K562 (cell line): ENCODE measurements at regions not wholly inside any gene's neighbourhood (a gene's known extent, or its start where the extent isn't known, plus 50 kb on each side); places are given as distances from the start of the nearest gene placed in this dataset.

Experiments
- ATAC-seq: fragments of 200-7000 bp; cut with Tn5 transposase; 3 replicates; pipeline ENCODE4 v1.9.1; 2020; ENCODE audit warnings: moderate library complexity
- BruUV-seq: library from RNA; stranded (reverse); fragments of 400-500 nt; replicated peaks from 2 replicates; lab custom pipeline; 2021; lab: Mats Ljungman, UMichigan
- CTCF ChIA-PET: fragments of 300-600 bp; formaldehyde crosslinking; extraction: SDS; loops from one replicate; lab custom pipeline; 2021; ENCODE audit warnings: low intra/inter-chr PET ratio; lab: Yijun Ruan, JAX
- POLR2A ChIA-PET: fragments of 300-600, 350-650 bp; sonication (Branson Sonifier 250); formaldehyde crosslinking; extraction: SDS; loops from one replicate; lab custom pipeline; 2021; ENCODE audit warnings: antibody characterized with exemption, inconsistent platforms; lab: Yijun Ruan, JAX
- DNase-seq, 4 experiments: peaks; one replicate each; pipeline versions ENCODE4 v3.0.0 to v3.0.0-alpha.2; 2011 to 2018; ENCODE audit warnings: low spot score in 3 of 4, mixed read lengths in 3 of 4; ENCODE audit errors: extremely low read depth in 1 of 4
- FAIRE-seq: peaks from 2 replicates; lab custom pipeline; 2011; peaks lifted over from hg19 to GRCh38; lab: Jason Lieb, UNC
- H2AFZ ChIP-seq: 2 replicates; pipeline ENCODE4 v1.6.0; 2011; ENCODE audit warnings: low read depth, low read length, control low read depth, inconsistent platforms
- H3K27ac ChIP-seq: fragments of 200-600 bp; 3 replicates; pipeline ENCODE4 v1.8.0; 2011; ENCODE audit warnings: low read depth, mild to moderate bottlenecking, control low read depth, inconsistent platforms, low read length, moderate library complexity, mixed read lengths; ENCODE audit errors: extremely low read depth
- H3K27me3 ChIP-seq, 2 experiments: fragments of 300-600 bp in 1 of 2; 2 replicates in 1 of 2; 3 replicates in 1 of 2; pipeline versions ENCODE4 v1.6.0 to v1.8.0; 2011; ENCODE audit warnings: inconsistent platforms in 2 of 2, low read length in 2 of 2, mild to moderate bottlenecking in 1 of 2, mixed read lengths in 1 of 2, moderate library complexity in 1 of 2; ENCODE audit not compliant: control insufficient read depth in 2 of 2, insufficient read depth in 2 of 2
- H3K36me3 ChIP-seq: fragments of 300-600 bp; 3 replicates; pipeline ENCODE4 v1.8.0; 2011; ENCODE audit warnings: mild to moderate bottlenecking, low read length, inconsistent platforms; ENCODE audit not compliant: control insufficient read depth, insufficient read depth
- H3K4me1 ChIP-seq, 2 experiments: fragments of 200-600 bp in 1 of 2; replicated peaks in 1 of 2; 2 replicates in 1 of 2; 3 replicates in 1 of 2; pipeline versions ENCODE4 v1.5.1 to v1.8.0; 2011; ENCODE audit warnings: inconsistent platforms in 2 of 2, low read length in 2 of 2, mild to moderate bottlenecking in 1 of 2, mixed read lengths in 1 of 2, moderate library complexity in 1 of 2; ENCODE audit not compliant: control insufficient read depth in 2 of 2, insufficient read depth in 2 of 2
- H3K4me2 ChIP-seq: 2 replicates; pipeline ENCODE4 v1.6.1; 2011; ENCODE audit warnings: low read length, control low read depth, inconsistent platforms, mixed read lengths; ENCODE audit not compliant: insufficient read depth
- H3K4me3 ChIP-seq: fragments of 200-600 bp; sonication (generic), shearing (Covaris generic); 2 replicates; pipeline ENCODE4 v1.5.1; 2016; ENCODE audit warnings: control low read depth, inconsistent platforms
- H3K79me2 ChIP-seq: fragments of 200-600 bp; 3 replicates; pipeline ENCODE4 v1.8.0; 2011; ENCODE audit warnings: low read length, inconsistent platforms; ENCODE audit not compliant: control insufficient read depth, insufficient read depth
- H3K9ac ChIP-seq, 2 experiments: 2 replicates each; pipeline versions ENCODE4 v1.6.0 to v1.6.1; 2011; ENCODE audit warnings: low read depth in 2 of 2, low read length in 2 of 2, control low read depth in 1 of 2, inconsistent platforms in 1 of 2, mild to moderate bottlenecking in 1 of 2, mixed read lengths in 1 of 2; ENCODE audit not compliant: insufficient read depth in 1 of 2
- H3K9me1 ChIP-seq: one replicate; pipeline ENCODE4 v1.6.0; 2011; ENCODE audit warnings: inconsistent platforms, mild to moderate bottlenecking, low read length, moderate library complexity; ENCODE audit not compliant: control insufficient read depth, insufficient read depth
- H3K9me3 ChIP-seq: replicated peaks from 2 replicates; pipeline ENCODE4 v1.5.1; 2011; ENCODE audit warnings: low read depth, low read length, inconsistent platforms; ENCODE audit not compliant: control insufficient read depth, insufficient read depth
- H4K20me1 ChIP-seq: replicated peaks from 2 replicates; pipeline ENCODE4 v1.6.1; 2011; ENCODE audit warnings: low read length, inconsistent platforms, mixed read lengths; ENCODE audit not compliant: control insufficient read depth, insufficient read depth
- ESRRA ChIP-seq: fragments of 450-650 bp; IDR thresholded peaks from 2 replicates; pipeline ENCODE4 v1.6.1; 2014; ENCODE audit warnings: low read depth, mild to moderate bottlenecking, moderate library complexity, borderline replicate concordance
- HEY1 ChIP-seq: fragments of 250-450 bp; sonication (Bioruptor Pico); IDR thresholded peaks from 2 replicates; pipeline ENCODE4 v1.5.0; 2020; ENCODE audit warnings: mild to moderate bottlenecking, moderate library complexity, borderline replicate concordance
- MAFK ChIP-seq: IDR thresholded peaks from 2 replicates; pipeline ENCODE4 v1.6.1; 2011; ENCODE audit warnings: low read length, improper control_type of control experiment
- NFE2 ChIP-seq: IDR thresholded peaks from 2 replicates; pipeline ENCODE4 v1.6.1; 2014; ENCODE audit warnings: antibody characterized with exemption, low read depth
- SMAD3 ChIP-seq: fragments of 450-650 bp; formaldehyde crosslinking; conservative IDR thresholded peaks from 2 replicates; pipeline ENCODE4 v1.4.0; 2020; ENCODE audit warnings: mild to moderate bottlenecking
- TEAD2 ChIP-seq: fragments of 450-650 bp; IDR thresholded peaks from 2 replicates; pipeline ENCODE4 v1.6.1; 2016; ENCODE audit warnings: missing genetic modification characterization, control low read depth, missing compliant biosample characterization
- ZFP1 ChIP-seq: fragments of 450-650 bp; formaldehyde crosslinking; IDR thresholded peaks from 2 replicates; pipeline ENCODE4 v1.4.0; 2020; ENCODE audit warnings: mild to moderate bottlenecking, mixed read lengths
- ZNF224 ChIP-seq: sonication (generic); formaldehyde crosslinking; IDR thresholded peaks from 2 replicates; pipeline ENCODE4 v1.8.0; 2022; ENCODE audit warnings: mild to moderate bottlenecking, missing genetic modification reagents
- WGBS: fragments of 100-300 bp; shearing (Covaris generic); methylation state at CpG from one replicate; pipeline ENCODE4 v1.1.6; 2016; ENCODE audit warnings: low coverage, mixed read lengths; ENCODE audit not compliant: insufficient coverage; ENCODE audit errors: missing lambda C conversion rate; 5-methylcytosine and 5-hydroxymethylcytosine counted together
- in situ Hi-C: fragments of 300-500 bp; cut with MboI; formaldehyde crosslinking; loops from 4 replicates; pipeline ENCODE4 v1.15.0; 2018; ENCODE audit warnings: inconsistent platforms, mixed read lengths
- intact Hi-C: fragments of 100-400 bp; cut with micrococcal nuclease; formaldehyde crosslinking; loops from 2 replicates; pipeline ENCODE4 v1.14.2; 2022
- TF ChIP-seq, protein P1 (sequence below): sonication (generic); formaldehyde crosslinking; IDR thresholded peaks from 2 replicates; pipeline ENCODE4 v1.8.0; 2022; ENCODE audit warnings: mild to moderate bottlenecking, missing genetic modification reagents
- TF ChIP-seq, protein P2 (sequence below): fragments of 450-650 bp; IDR thresholded peaks from 2 replicates; pipeline ENCODE4 v1.6.1; 2018; ENCODE audit warnings: mild to moderate bottlenecking, low read depth; ENCODE audit not compliant: partially characterized antibody

DNA sequence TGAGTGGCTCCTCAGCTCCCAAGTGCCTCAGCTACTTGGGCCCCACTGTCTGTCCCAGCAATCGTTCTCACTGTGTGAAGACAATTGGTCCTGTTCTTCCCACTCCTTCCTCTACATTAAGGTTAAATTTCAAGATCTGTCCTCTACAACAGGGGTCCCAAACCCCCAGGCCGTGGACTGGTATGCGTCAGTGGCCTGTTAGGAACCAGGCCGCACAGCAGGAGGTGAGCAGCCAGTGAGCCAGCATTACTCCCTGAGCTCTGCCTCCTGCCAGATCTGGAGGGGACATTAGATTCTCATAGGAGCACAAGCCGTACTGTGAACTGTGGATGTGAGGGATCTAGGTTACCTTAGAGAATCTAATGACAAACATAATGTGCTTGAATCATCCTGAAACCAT lies 376.9 kb upstream of the FZD8 start (continued):
- TF ChIP-seq, protein P1, sequence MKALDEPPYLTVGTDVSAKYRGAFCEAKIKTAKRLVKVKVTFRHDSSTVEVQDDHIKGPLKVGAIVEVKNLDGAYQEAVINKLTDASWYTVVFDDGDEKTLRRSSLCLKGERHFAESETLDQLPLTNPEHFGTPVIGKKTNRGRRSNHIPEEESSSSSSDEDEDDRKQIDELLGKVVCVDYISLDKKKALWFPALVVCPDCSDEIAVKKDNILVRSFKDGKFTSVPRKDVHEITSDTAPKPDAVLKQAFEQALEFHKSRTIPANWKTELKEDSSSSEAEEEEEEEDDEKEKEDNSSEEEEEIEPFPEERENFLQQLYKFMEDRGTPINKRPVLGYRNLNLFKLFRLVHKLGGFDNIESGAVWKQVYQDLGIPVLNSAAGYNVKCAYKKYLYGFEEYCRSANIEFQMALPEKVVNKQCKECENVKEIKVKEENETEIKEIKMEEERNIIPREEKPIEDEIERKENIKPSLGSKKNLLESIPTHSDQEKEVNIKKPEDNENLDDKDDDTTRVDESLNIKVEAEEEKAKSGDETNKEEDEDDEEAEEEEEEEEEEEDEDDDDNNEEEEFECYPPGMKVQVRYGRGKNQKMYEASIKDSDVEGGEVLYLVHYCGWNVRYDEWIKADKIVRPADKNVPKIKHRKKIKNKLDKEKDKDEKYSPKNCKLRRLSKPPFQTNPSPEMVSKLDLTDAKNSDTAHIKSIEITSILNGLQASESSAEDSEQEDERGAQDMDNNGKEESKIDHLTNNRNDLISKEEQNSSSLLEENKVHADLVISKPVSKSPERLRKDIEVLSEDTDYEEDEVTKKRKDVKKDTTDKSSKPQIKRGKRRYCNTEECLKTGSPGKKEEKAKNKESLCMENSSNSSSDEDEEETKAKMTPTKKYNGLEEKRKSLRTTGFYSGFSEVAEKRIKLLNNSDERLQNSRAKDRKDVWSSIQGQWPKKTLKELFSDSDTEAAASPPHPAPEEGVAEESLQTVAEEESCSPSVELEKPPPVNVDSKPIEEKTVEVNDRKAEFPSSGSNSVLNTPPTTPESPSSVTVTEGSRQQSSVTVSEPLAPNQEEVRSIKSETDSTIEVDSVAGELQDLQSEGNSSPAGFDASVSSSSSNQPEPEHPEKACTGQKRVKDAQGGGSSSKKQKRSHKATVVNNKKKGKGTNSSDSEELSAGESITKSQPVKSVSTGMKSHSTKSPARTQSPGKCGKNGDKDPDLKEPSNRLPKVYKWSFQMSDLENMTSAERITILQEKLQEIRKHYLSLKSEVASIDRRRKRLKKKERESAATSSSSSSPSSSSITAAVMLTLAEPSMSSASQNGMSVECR (CRISPR knock-in tag): no peak
- TF ChIP-seq SMAD3 (CRISPR knock-in tag) (no peak), ZFP1 (CRISPR knock-in tag) (no peak), ESRRA (no peak), TEAD2 (tag) (no peak), MAFK (no peak), HEY1 (CRISPR knock-in tag) (no peak)

DNA sequence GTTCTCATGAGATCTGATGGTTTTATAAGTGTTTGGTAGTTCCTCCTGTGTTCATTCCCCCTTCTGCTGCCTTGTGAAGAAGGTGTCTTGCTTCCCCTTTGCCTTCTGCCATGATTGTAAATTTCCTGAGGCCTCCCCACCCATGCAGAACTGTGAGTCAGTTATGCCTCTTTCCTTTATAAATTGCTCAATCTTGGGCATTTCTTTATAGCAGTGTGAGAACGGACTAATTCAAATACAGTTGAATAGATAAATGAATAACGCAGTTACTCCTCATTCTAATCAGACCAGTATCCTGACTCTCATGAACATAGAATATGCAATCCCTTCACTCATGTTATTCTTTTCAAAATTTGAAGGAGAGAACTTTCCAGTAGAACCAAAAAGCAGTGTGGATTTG lies 375.0 kb upstream of the FZD8 start:
- no peak for DNase-seq
- CTCF ChIA-PET: no interaction called here
- H3K36me3 ChIP-seq: no peaks in the 10 kb centered on the region
- 0% methylated on average over 2 of the region's 2 CpGs for WGBS
- no peak overlapping the region for H3K4me3 ChIP-seq
- no peaks in the 10 kb centered on the region for H4K20me1 ChIP-seq
- no peak for ATAC-seq
- no TSS peak for BruUV-seq
- POLR2A ChIA-PET: no interaction called here
- in situ Hi-C loops (no loop called here), intact Hi-C loops (no loop called here)
- H3K79me2 ChIP-seq: no peaks in the 10 kb centered on the region
- H2AFZ ChIP-seq: no peak overlapping the region
- no peak for FAIRE-seq
- no peak overlapping the region for H3K27ac ChIP-seq
- H3K4me2 ChIP-seq: no peak overlapping the region
- H3K9me3 ChIP-seq: no peaks in the 10 kb centered on the region
- no peak overlapping the region for H3K9ac ChIP-seq
- no peaks in the 10 kb centered on the region for H3K9me1 ChIP-seq
- H3K27me3 ChIP-seq: no peaks in the 10 kb centered on the region
- no peaks in the 10 kb centered on the region for H3K4me1 ChIP-seq
- TF ChIP-seq ZNF224 (CRISPR knock-in tag) (no peak), NFE2 (no peak)
- TF ChIP-seq, protein P2, sequence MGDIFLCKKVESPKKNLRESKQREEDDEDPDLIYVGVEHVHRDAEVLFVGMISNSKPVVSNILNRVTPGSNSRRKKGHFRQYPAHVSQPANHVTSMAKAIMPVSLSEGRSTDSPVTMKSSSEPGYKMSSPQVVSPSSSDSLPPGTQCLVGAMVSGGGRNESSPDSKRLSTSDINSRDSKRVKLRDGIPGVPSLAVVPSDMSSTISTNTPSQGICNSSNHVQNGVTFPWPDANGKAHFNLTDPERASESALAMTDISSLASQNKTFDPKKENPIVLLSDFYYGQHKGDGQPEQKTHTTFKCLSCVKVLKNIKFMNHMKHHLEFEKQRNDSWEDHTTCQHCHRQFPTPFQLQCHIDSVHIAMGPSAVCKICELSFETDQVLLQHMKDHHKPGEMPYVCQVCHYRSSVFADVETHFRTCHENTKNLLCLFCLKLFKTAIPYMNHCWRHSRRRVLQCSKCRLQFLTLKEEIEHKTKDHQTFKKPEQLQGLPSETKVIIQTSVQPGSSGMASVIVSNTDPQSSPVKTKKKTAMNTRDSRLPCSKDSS: no peak
